SH-SY5Y (cell line): ENCODE measurements at regions not wholly inside any gene's neighbourhood (a gene's known extent, or its start where the extent isn't known, plus 50 kb on each side); places are given as distances from the start of the nearest gene placed in this dataset.

Source experiments
- GATA2 ChIP-seq: IDR thresholded peaks from 2 replicates; pipeline ENCODE4 v1.6.1; 2011; ENCODE audit warnings: mild to moderate bottlenecking, low read depth, low read length
- GATA3 ChIP-seq: IDR thresholded peaks from 2 replicates; pipeline ENCODE4 v1.6.1; 2011; ENCODE audit warnings: low read depth, mild to moderate bottlenecking, low read length, moderate library complexity

GRCh38 chr1:37174341-37174740, 140.0 kb upstream of the GRIK3 start:
- TF ChIP-seq GATA2 (no peak), GATA3 (no peak)
